ENCODE measurements at regions not wholly inside any gene's neighbourhood (a gene's known extent, or its start where the extent isn't known, plus 50 kb on each side); places are given as distances from the start of the nearest gene placed in this dataset.

- TF ChIP-seq, protein P1, sequence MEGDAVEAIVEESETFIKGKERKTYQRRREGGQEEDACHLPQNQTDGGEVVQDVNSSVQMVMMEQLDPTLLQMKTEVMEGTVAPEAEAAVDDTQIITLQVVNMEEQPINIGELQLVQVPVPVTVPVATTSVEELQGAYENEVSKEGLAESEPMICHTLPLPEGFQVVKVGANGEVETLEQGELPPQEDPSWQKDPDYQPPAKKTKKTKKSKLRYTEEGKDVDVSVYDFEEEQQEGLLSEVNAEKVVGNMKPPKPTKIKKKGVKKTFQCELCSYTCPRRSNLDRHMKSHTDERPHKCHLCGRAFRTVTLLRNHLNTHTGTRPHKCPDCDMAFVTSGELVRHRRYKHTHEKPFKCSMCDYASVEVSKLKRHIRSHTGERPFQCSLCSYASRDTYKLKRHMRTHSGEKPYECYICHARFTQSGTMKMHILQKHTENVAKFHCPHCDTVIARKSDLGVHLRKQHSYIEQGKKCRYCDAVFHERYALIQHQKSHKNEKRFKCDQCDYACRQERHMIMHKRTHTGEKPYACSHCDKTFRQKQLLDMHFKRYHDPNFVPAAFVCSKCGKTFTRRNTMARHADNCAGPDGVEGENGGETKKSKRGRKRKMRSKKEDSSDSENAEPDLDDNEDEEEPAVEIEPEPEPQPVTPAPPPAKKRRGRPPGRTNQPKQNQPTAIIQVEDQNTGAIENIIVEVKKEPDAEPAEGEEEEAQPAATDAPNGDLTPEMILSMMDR (IDR thresholded peaks at IDR 0.05; ENCODE audit: low read depth, low read length) = no peak
- no peak for TF ChIP-seq EZH2phosphoT487 (IDR thresholded peaks at IDR 0.05; ENCODE audit: low read depth)
These were observed 2101.2 kb downstream of the TP53TG3F start for GRCh38 chr16:35560637-35560984.

Data from OCI-LY3 (cell line).